HCT116 (cell line): ENCODE measurements at regions not wholly inside any gene's neighbourhood (a gene's known extent, or its start where the extent isn't known, plus 50 kb on each side); places are given as distances from the start of the nearest gene placed in this dataset.
"Not testable (repeated sequence)": the region's sequence is repeated elsewhere in the genome, so short reads cannot be mapped to it uniquely, and the experiment has no call there.

Experiments used
- ATAC-seq: fragments of 200-7000 bp; cut with Tn5 transposase; 2 replicates; pipeline ENCODE4 v1.9.1; 2020; ENCODE audit warnings: mild to moderate bottlenecking, moderate library complexity
- BruUV-seq: library from RNA; stranded (reverse); fragments of 400-500 nt; replicated peaks from 2 replicates; lab custom pipeline; 2021; lab: Mats Ljungman, UMichigan
- CTCF ChIA-PET: fragments of 300-600 bp; sonication (Branson Sonifier 250); formaldehyde crosslinking; loops from one replicate; lab custom pipeline; 2021; ENCODE audit warnings: antibody characterized with exemption; lab: Charles Lee
- POLR2A ChIA-PET: fragments of 300-600, 350-600 bp; sonication (Branson Sonifier 250); formaldehyde crosslinking; loops from one replicate; lab custom pipeline; 2021; ENCODE audit warnings: antibody characterized with exemption; lab: Charles Lee
- RAD21 ChIA-PET, 2 experiments: fragments of 300-600 bp; sonication (Branson Sonifier 250); formaldehyde crosslinking; loops; one replicate each; lab custom pipeline; 2023; ENCODE audit warnings: low total read pairs in 2 of 2; ENCODE audit not compliant: uncharacterized antibody in 2 of 2, unreplicated experiment in 2 of 2, low non-redundant PET in 1 of 2; lab: Charles Lee
- DNase-seq: peaks from one replicate; pipeline ENCODE4 v3.0.0-alpha.2; 2010; ENCODE audit warnings: low read depth, low spot score
- H2AFZ ChIP-seq: fragments of 200-600 bp; shearing (Covaris generic), sonication (generic); 2 replicates; pipeline ENCODE4 v1.6.1; 2017; ENCODE audit warnings: low read depth, mixed run types, mixed read lengths, antibody characterized with exemption, low read length; ENCODE audit not compliant: poor library complexity, severe bottlenecking
- H3K27ac ChIP-seq: 2 replicates; pipeline ENCODE4 v1.5.1; 2012; ENCODE audit warnings: low read depth, low read length
- H3K27me3 ChIP-seq: fragments of 200-600 bp; sonication (generic); 2 replicates; pipeline ENCODE4 v1.6.1; 2016; ENCODE audit warnings: mixed run types, low read length, mixed read lengths; ENCODE audit not compliant: insufficient read depth
- H3K36me3 ChIP-seq, 2 experiments: fragments of 200-500 bp in 1 of 2; fragments of 200-600 bp in 1 of 2; sonication (Bioruptor generic) in 1 of 2; sonication (generic) in 1 of 2; 2 replicates each; pipeline versions ENCODE4 v1.5.1 to v1.6.1; 2014 to 2016; ENCODE audit warnings: low read length in 2 of 2, inconsistent platforms in 1 of 2, mixed read lengths in 1 of 2, mixed run types in 1 of 2; ENCODE audit not compliant: insufficient read depth in 2 of 2, control insufficient read depth in 1 of 2
- H3K4me1 ChIP-seq, 2 experiments: fragments of 200-600 bp in 1 of 2; sonication (generic) in 1 of 2; 2 replicates each; pipeline versions ENCODE4 v1.5.1 to v1.6.1; 2012 to 2017; ENCODE audit warnings: low read length in 2 of 2, inconsistent platforms in 1 of 2, mild to moderate bottlenecking in 1 of 2, mixed read lengths in 1 of 2, mixed run types in 1 of 2, moderate library complexity in 1 of 2; ENCODE audit not compliant: insufficient read depth in 2 of 2, control insufficient read depth in 1 of 2
- H3K4me2 ChIP-seq: fragments of 200-600 bp; sonication (generic); 2 replicates; pipeline ENCODE4 v1.6.1; 2017; ENCODE audit warnings: mixed run types, low read length, mixed read lengths
- H3K4me3 ChIP-seq, 2 experiments: fragments of 200-600 bp in 1 of 2; sonication (generic) in 1 of 2; replicated peaks in 1 of 2; 2 replicates each; pipeline ENCODE4 v1.5.1; 2011 to 2016; ENCODE audit warnings: low read length in 2 of 2, control low read depth in 1 of 2, low read depth in 1 of 2, mild to moderate bottlenecking in 1 of 2, mixed read lengths in 1 of 2, mixed run types in 1 of 2
- H3K79me2 ChIP-seq: fragments of 200-600 bp; sonication (generic); 2 replicates; pipeline ENCODE4 v1.6.1; 2017; ENCODE audit warnings: mild to moderate bottlenecking, mixed run types, low read length, moderate library complexity, mixed read lengths; ENCODE audit not compliant: insufficient read depth
- H3K9ac ChIP-seq: fragments of 200-600 bp; sonication (generic); 2 replicates; pipeline ENCODE4 v1.6.1; 2016; ENCODE audit warnings: low read length, mixed read lengths
- H3K9me2 ChIP-seq: fragments of 200-600 bp; sonication (generic), shearing (Covaris generic); 2 replicates; pipeline ENCODE4 v1.6.1; 2017; ENCODE audit warnings: mixed run types, mild to moderate bottlenecking, moderate library complexity; ENCODE audit not compliant: insufficient read depth
- H3K9me3 ChIP-seq, 2 experiments: fragments of 200-500 bp in 1 of 2; fragments of 200-600 bp in 1 of 2; sonication (Bioruptor generic) in 1 of 2; sonication (generic) in 1 of 2; 2 replicates each; pipeline ENCODE4 v1.6.1; 2014 to 2017; ENCODE audit warnings: low read length in 2 of 2, mixed read lengths in 2 of 2, inconsistent platforms in 1 of 2, low read depth in 1 of 2, mild to moderate bottlenecking in 1 of 2, mixed run types in 1 of 2, moderate library complexity in 1 of 2; ENCODE audit not compliant: control insufficient read depth in 1 of 2, insufficient read depth in 1 of 2
- H4K20me1 ChIP-seq: fragments of 200-600 bp; sonication (generic), shearing (Covaris generic); 2 replicates; pipeline ENCODE4 v1.6.1; 2017; ENCODE audit warnings: mixed run types, mild to moderate bottlenecking, moderate library complexity; ENCODE audit not compliant: insufficient read depth
- CEBPB ChIP-seq: IDR thresholded peaks from 2 replicates; pipeline ENCODE4 v1.6.1; 2012; ENCODE audit warnings: low read depth
- ELF1 ChIP-seq: IDR thresholded peaks from 2 replicates; pipeline ENCODE4 v1.6.1; 2012; ENCODE audit warnings: low read depth, borderline replicate concordance
- FOSL1 ChIP-seq: IDR thresholded peaks from 2 replicates; pipeline ENCODE4 v1.6.1; 2012; ENCODE audit warnings: low read depth
- SIN3A ChIP-seq: IDR thresholded peaks from 2 replicates; pipeline ENCODE4 v1.6.1; 2012; ENCODE audit warnings: low read depth
- SP1 ChIP-seq: IDR thresholded peaks from 2 replicates; pipeline ENCODE4 v1.6.1; 2012; ENCODE audit warnings: low read depth
- intact Hi-C: fragments of 100-400 bp; cut with micrococcal nuclease; formaldehyde crosslinking; loops from 2 replicates; pipeline ENCODE4 v1.10.0; 2022
- TF ChIP-seq, protein P1 (sequence below), 3 experiments: fragments of 200-600 bp in 1 of 3; sonication (generic) in 1 of 3; IDR thresholded peaks in 2 of 3; conservative IDR thresholded peaks in 1 of 3; 2 replicates each; pipeline ENCODE4 v1.5.1; 2012 to 2017; ENCODE audit warnings: low read depth in 2 of 3, low read length in 2 of 3, antibody characterized with exemption in 1 of 3, borderline replicate concordance in 1 of 3, control low read depth in 1 of 3, mild to moderate bottlenecking in 1 of 3, mixed read lengths in 1 of 3, mixed run types in 1 of 3, moderate library complexity in 1 of 3; ENCODE audit not compliant: insufficient read depth in 1 of 3

DNA sequence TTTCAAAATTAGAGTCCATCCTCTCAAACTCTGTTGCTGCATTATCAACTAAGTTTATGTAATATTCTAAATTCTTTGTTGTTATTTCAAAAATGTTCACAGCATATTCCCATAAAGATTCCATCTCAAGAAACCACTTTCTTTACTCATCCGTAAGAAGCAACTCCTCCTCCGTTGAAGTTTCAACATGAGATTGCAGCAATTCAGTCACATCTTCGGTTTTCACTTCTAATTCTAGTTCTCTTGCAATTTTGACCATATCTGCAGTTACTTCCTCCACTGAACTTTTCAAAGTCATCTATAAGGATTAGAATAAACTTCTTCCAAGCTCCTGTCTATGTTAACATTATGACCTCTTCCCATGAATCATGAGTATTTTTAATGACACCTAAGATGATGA is 216.6 kb upstream of the SLC7A11 start:
- Histone ChIP-seq H3K9me3 (no peaks in the 10 kb centered on the region), H3K4me1 (no peaks in the 10 kb centered on the region), H3K4me3 (no peak overlapping the region), H4K20me1 (no peaks in the 10 kb centered on the region), H3K27me3 (no peaks in the 10 kb centered on the region), H3K79me2 (no peaks in the 10 kb centered on the region)
- CTCF ChIA-PET, result no interaction called here
- BruUV-seq, result no TSS peak
- TF ChIP-seq CEBPB (no peak), SP1 (no peak), SIN3A (no peak), ELF1 (no peak), FOSL1 (no peak)
- TF ChIP-seq, protein P1, sequence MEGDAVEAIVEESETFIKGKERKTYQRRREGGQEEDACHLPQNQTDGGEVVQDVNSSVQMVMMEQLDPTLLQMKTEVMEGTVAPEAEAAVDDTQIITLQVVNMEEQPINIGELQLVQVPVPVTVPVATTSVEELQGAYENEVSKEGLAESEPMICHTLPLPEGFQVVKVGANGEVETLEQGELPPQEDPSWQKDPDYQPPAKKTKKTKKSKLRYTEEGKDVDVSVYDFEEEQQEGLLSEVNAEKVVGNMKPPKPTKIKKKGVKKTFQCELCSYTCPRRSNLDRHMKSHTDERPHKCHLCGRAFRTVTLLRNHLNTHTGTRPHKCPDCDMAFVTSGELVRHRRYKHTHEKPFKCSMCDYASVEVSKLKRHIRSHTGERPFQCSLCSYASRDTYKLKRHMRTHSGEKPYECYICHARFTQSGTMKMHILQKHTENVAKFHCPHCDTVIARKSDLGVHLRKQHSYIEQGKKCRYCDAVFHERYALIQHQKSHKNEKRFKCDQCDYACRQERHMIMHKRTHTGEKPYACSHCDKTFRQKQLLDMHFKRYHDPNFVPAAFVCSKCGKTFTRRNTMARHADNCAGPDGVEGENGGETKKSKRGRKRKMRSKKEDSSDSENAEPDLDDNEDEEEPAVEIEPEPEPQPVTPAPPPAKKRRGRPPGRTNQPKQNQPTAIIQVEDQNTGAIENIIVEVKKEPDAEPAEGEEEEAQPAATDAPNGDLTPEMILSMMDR (IDR thresholded peaks at IDR 0.05 in 2 of 3, conservative IDR thresholded peaks at IDR 0.05 in 1 of 3; ENCODE audit: borderline replicate concordance in 1 of 3, insufficient read depth in 1 of 3, low read depth in 2 of 3, low read length in 2 of 3), result no peak
- TF ChIP-seq, all 23 proteins: peak for 0
- H3K9ac ChIP-seq, result no peak overlapping the region
- ATAC-seq, result no peak
- ChIA-PET RAD21 (no interaction called here), POLR2A (no interaction called here)
- H2AFZ ChIP-seq, result no peak overlapping the region
- H3K27ac ChIP-seq, result no peak overlapping the region
- no peak overlapping the region for H3K4me2 ChIP-seq
- H3K9me2 ChIP-seq, result no peaks in the 10 kb centered on the region
- intact Hi-C loops, result no loop called here
- no peak for DNase-seq
- H3K36me3 ChIP-seq, result no peaks in the 10 kb centered on the region

DNA sequence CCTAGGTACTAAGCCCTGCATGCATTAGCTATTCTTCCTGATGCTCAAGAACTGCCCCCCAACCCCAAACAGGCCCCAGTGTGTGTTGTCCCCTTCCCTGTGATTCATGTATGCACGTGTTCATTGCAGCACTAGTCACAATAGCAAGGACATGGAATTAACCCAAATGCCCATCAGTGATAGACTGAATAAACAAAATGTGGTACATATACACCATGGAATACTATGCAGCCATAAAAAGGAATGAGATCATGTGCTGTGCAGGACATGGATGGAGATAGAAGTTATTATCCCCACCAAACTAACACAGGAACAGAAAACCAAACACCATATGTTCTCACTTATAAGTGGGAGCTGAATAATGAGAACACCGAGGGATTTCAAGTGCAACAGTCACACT is 214.2 kb upstream of the SLC7A11 start:
- DNase-seq, ATAC-seq, intact Hi-C loops, H3K4me1 ChIP-seq, H3K4me2 ChIP-seq, RAD21 ChIA-PET, H3K4me3 ChIP-seq, BruUV-seq, POLR2A ChIA-PET, H2AFZ ChIP-seq, H3K9me2 ChIP-seq, H3K27me3 ChIP-seq, H4K20me1 ChIP-seq, H3K79me2 ChIP-seq, H3K27ac ChIP-seq, H3K9ac ChIP-seq, CTCF ChIA-PET, H3K9me3 ChIP-seq, H3K36me3 ChIP-seq: not testable (repeated sequence)
